ENCODE measurements at regions not wholly inside any gene's neighbourhood (a gene's known extent, or its start where the extent isn't known, plus 50 kb on each side); places are given as distances from the start of the nearest gene placed in this dataset.

- Histone ChIP-seq H2AFZ (replicated peaks) (no peak overlapping the region), H3K4me1 (no peaks in the 10 kb centered on the region), H3K27ac (no peak overlapping the region), H4K20me1 (ENCODE audit: low read depth) (no peaks in the 10 kb centered on the region), H3K36me3 (no peaks in the 10 kb centered on the region), H3K9me3 (ENCODE audit: low read depth) (no peaks in the 10 kb centered on the region), H3K27me3 (no peaks in the 10 kb centered on the region), H3K79me2 (ENCODE audit: low read depth) (no peaks in the 10 kb centered on the region), H3K9ac (no peak overlapping the region), H3F3A (ENCODE audit: low read depth) (no peaks in the 10 kb centered on the region), H3K4me2 (no peak overlapping the region), H3K4me3 (no peak overlapping the region)
- Mint-ChIP-seq H3K4me1 (no peaks in the 10 kb centered on the region), H3K4me3 (no peak overlapping the region), H3K27me3 (ENCODE audit: insufficient read depth, low read depth) (no peaks in the 10 kb centered on the region), H3K36me3 (no peaks in the 10 kb centered on the region), H3K27ac (no peak overlapping the region), H3K9me3 (no peaks in the 10 kb centered on the region)
- no peak for DNase-seq (ENCODE audit: low spot score)
- TF ChIP-seq, protein P1, sequence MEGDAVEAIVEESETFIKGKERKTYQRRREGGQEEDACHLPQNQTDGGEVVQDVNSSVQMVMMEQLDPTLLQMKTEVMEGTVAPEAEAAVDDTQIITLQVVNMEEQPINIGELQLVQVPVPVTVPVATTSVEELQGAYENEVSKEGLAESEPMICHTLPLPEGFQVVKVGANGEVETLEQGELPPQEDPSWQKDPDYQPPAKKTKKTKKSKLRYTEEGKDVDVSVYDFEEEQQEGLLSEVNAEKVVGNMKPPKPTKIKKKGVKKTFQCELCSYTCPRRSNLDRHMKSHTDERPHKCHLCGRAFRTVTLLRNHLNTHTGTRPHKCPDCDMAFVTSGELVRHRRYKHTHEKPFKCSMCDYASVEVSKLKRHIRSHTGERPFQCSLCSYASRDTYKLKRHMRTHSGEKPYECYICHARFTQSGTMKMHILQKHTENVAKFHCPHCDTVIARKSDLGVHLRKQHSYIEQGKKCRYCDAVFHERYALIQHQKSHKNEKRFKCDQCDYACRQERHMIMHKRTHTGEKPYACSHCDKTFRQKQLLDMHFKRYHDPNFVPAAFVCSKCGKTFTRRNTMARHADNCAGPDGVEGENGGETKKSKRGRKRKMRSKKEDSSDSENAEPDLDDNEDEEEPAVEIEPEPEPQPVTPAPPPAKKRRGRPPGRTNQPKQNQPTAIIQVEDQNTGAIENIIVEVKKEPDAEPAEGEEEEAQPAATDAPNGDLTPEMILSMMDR (IDR thresholded peaks at IDR 0.05), result no peak
- no peak for TF ChIP-seq EZH2phosphoT487 (IDR thresholded peaks at IDR 0.05)
- no peak for TF ChIP-seq EZH2 (IDR thresholded peaks at IDR 0.05)
These were observed 404.3 kb downstream of the SFMBT2 start for GRCh38 chr10:7006566-7006965.

GRCh38 chr10:7003831-7004395 lies 406.9 kb downstream of the SFMBT2 start:
- Mint-ChIP-seq H3K4me3 (no peak overlapping the region), H3K4me1 (peaks cover 9% of the 10 kb centered on the region), H3K9me3 (no peaks in the 10 kb centered on the region), H3K27me3 (ENCODE audit: insufficient read depth, low read depth) (peaks cover 3% of the 10 kb centered on the region), H3K36me3 (no peaks in the 10 kb centered on the region), H3K27ac (no peak overlapping the region)
- Histone ChIP-seq H3K36me3 (no peaks in the 10 kb centered on the region), H3K9ac (no peak overlapping the region), H4K20me1 (ENCODE audit: low read depth) (no peaks in the 10 kb centered on the region), H3K79me2 (ENCODE audit: low read depth) (no peaks in the 10 kb centered on the region), H2AFZ (replicated peaks) (no peak overlapping the region), H3K4me2 (no peak overlapping the region), H3K9me3 (ENCODE audit: low read depth) (no peaks in the 10 kb centered on the region), H3F3A (ENCODE audit: low read depth) (no peaks in the 10 kb centered on the region), H3K27ac (no peak overlapping the region), H3K4me3 (no peak overlapping the region), H3K4me1 (no peaks in the 10 kb centered on the region), H3K27me3 (no peaks in the 10 kb centered on the region)
- TF ChIP-seq, protein P1 (IDR thresholded peaks at IDR 0.05), result no peak
- no peak for TF ChIP-seq EZH2phosphoT487 (IDR thresholded peaks at IDR 0.05)
- TF ChIP-seq EZH2 (IDR thresholded peaks at IDR 0.05), result no peak
- DNase-seq (ENCODE audit: low spot score), result no peak

- Histone ChIP-seq H3K9me3 (ENCODE audit: low read depth) (no peaks in the 10 kb centered on the region), H3F3A (ENCODE audit: low read depth) (no peaks in the 10 kb centered on the region), H3K79me2 (ENCODE audit: low read depth) (no peaks in the 10 kb centered on the region), H3K4me3 (no peak overlapping the region), H2AFZ (replicated peaks) (no peak overlapping the region), H3K36me3 (no peaks in the 10 kb centered on the region), H3K27ac (no peak overlapping the region), H3K9ac (no peak overlapping the region), H3K4me1 (no peaks in the 10 kb centered on the region), H3K4me2 (no peak overlapping the region), H3K27me3 (no peaks in the 10 kb centered on the region), H4K20me1 (ENCODE audit: low read depth) (no peaks in the 10 kb centered on the region)
- peaks cover 15% of the 10 kb centered on the region for H3K4me1 Mint-ChIP-seq
- no peaks in the 10 kb centered on the region for H3K9me3 Mint-ChIP-seq
- TF ChIP-seq, protein P1 (IDR thresholded peaks at IDR 0.05), result no peak
- TF ChIP-seq EZH2 (IDR thresholded peaks at IDR 0.05) (no peak), EZH2phosphoT487 (IDR thresholded peaks at IDR 0.05) (no peak)
- DNase-seq (ENCODE audit: low spot score), result no peak
- no peaks in the 10 kb centered on the region for H3K36me3 Mint-ChIP-seq
- no peak overlapping the region for H3K4me3 Mint-ChIP-seq
- H3K27me3 Mint-ChIP-seq (ENCODE audit: insufficient read depth, low read depth), result peaks cover 3% of the 10 kb centered on the region
- H3K27ac Mint-ChIP-seq, result peak overlapping the region; percentile 46
These were observed 410.8 kb downstream of the SFMBT2 start for GRCh38 chr10:7000061-7000460.

Data from neural progenitor cell (in vitro differentiated cells).